B cell (primary cell): ENCODE measurements at regions not wholly inside any gene's neighbourhood (a gene's known extent, or its start where the extent isn't known, plus 50 kb on each side); places are given as distances from the start of the nearest gene placed in this dataset.

Experiments
- ATAC-seq: fragments of 200-7000 bp; cut with Tn5 transposase; one replicate; pipeline ENCODE4 v1.10.0; 2021; ENCODE audit warnings: low read depth, mild to moderate bottlenecking, moderate number of reproducible peaks, moderate library complexity
- CTCF ChIA-PET: fragments of 350-600 bp; sonication (Branson Sonifier 250); formaldehyde crosslinking; loops from one replicate; lab custom pipeline; 2021; ENCODE audit warnings: antibody characterized with exemption, inconsistent platforms; lab: Charles Lee
- POLR2A ChIA-PET: fragments of 350-600 bp; sonication (Branson Sonifier 250); formaldehyde crosslinking; loops from one replicate; lab custom pipeline; 2021; ENCODE audit warnings: antibody characterized with exemption; lab: Charles Lee
- DNase-seq: peaks from one replicate; pipeline ENCODE4 v3.0.0; 2013
- H2AFZ ChIP-seq: 2 replicates; pipeline ENCODE4 v1.6.1; 2012; ENCODE audit warnings: mild to moderate bottlenecking, low read depth, low read length; ENCODE audit not compliant: insufficient read depth, poor library complexity, severe bottlenecking
- H3K27ac ChIP-seq, 2 donors: 1 replicate in 1 of 2; 2 replicates in 1 of 2; pipeline ENCODE4 v1.5.1; 2012 to 2013; ENCODE audit warnings: low read length in 2 of 2, mild to moderate bottlenecking in 2 of 2, moderate library complexity in 1 of 2
- H3K27me3 ChIP-seq, 4 experiments: fragments of 200-600 bp in 1 of 4; sonication (generic) in 1 of 4; replicated peaks in 1 of 4; 1 replicate in 2 of 4; 2 replicates in 2 of 4; pipeline versions ENCODE4 v1.6.1 to v1.7.0; 2013 to 2016; ENCODE audit warnings: low read length in 3 of 4, mild to moderate bottlenecking in 2 of 4, mixed read lengths in 1 of 4, moderate library complexity in 1 of 4; ENCODE audit not compliant: insufficient read depth in 4 of 4, control insufficient read depth in 3 of 4; ENCODE audit errors: control extremely low read depth in 1 of 4
- H3K36me3 ChIP-seq, 2 experiments: replicated peaks in 1 of 2; 1 replicate in 1 of 2; 2 replicates in 1 of 2; pipeline versions ENCODE4 v1.6.1 to v1.7.1; 2013; ENCODE audit warnings: low read length in 1 of 2; ENCODE audit not compliant: insufficient read depth in 2 of 2, control insufficient read depth in 1 of 2; ENCODE audit errors: control extremely low read depth in 1 of 2, extremely low read depth in 1 of 2
- H3K4me1 ChIP-seq, 2 donors: fragments of 200-600 bp in 1 of 2; sonication (generic) in 1 of 2; 1 replicate in 1 of 2; 2 replicates in 1 of 2; pipeline versions ENCODE4 v1.5.1 to v1.6.1; 2013 to 2017; ENCODE audit warnings: low read length in 2 of 2; ENCODE audit not compliant: control insufficient read depth in 2 of 2, insufficient read depth in 2 of 2
- H3K4me2 ChIP-seq: replicated peaks from 2 replicates; pipeline ENCODE3; 2012; ENCODE audit warnings: mild to moderate bottlenecking, low read depth, low read length; ENCODE audit not compliant: poor library complexity, severe bottlenecking
- H3K4me3 ChIP-seq, 5 experiments: fragments of 200-600 bp in 1 of 5; sonication (generic) in 1 of 5; 1 replicate in 3 of 5; 2 replicates in 2 of 5; pipeline versions ENCODE4 v1.5.1 to v1.7.0; 2011 to 2016; ENCODE audit warnings: low read length in 4 of 5, mild to moderate bottlenecking in 4 of 5, low read depth in 2 of 5, control low read depth in 1 of 5, moderate library complexity in 1 of 5; ENCODE audit not compliant: insufficient read depth in 1 of 5; ENCODE audit errors: control extremely low read depth in 1 of 5, extremely low read depth in 1 of 5
- H3K79me2 ChIP-seq: fragments of 200-600 bp; sonication (generic); one replicate; pipeline ENCODE4 v1.6.0; 2016; ENCODE audit warnings: low read length; ENCODE audit not compliant: control insufficient read depth, insufficient read depth
- H3K9ac ChIP-seq: fragments of 200-600 bp; sonication (generic); 2 replicates; pipeline ENCODE4 v1.6.1; 2017; ENCODE audit warnings: mild to moderate bottlenecking, low read length, moderate library complexity
- H3K9me3 ChIP-seq, 3 donors: one replicate each; pipeline versions ENCODE4 v1.6.1 to v1.7.1; 2013; ENCODE audit warnings: low read length in 2 of 3; ENCODE audit not compliant: control insufficient read depth in 2 of 3, insufficient read depth in 1 of 3; ENCODE audit errors: control extremely low read depth in 1 of 3
- H4K20me1 ChIP-seq: 2 replicates; pipeline ENCODE4 v1.6.0; 2012; ENCODE audit warnings: mild to moderate bottlenecking, low read length; ENCODE audit not compliant: insufficient read depth, control insufficient read depth, poor library complexity, severe bottlenecking
- H3K27ac Mint-ChIP-seq: one replicate; pipeline ENCODE4 v1.8.0; 2021; ENCODE audit warnings: mixed read lengths
- H3K27me3 Mint-ChIP-seq: one replicate; pipeline ENCODE4 v1.8.0; 2021; ENCODE audit warnings: mixed read lengths
- H3K4me1 Mint-ChIP-seq: one replicate; pipeline ENCODE4 v1.8.0; 2021; ENCODE audit warnings: mixed read lengths
- H3K4me3 Mint-ChIP-seq: one replicate; pipeline ENCODE4 v1.8.0; 2021; ENCODE audit warnings: mixed read lengths
- H3K9me3 Mint-ChIP-seq: one replicate; pipeline ENCODE4 v1.8.0; 2022; ENCODE audit warnings: mixed read lengths; ENCODE audit not compliant: insufficient read depth
- EZH2 ChIP-seq: IDR thresholded peaks from 2 replicates; pipeline ENCODE4 v1.6.1; 2012; ENCODE audit warnings: borderline replicate concordance, low read depth, mild to moderate bottlenecking, moderate library complexity, low read length; ENCODE audit not compliant: insufficient read depth, poor library complexity, severe bottlenecking
- WGBS: methylation state at CpG from one replicate; pipeline ENCODE4 v1.1.5; 2013; ENCODE audit warnings: missing lambda C conversion rate; ENCODE audit not compliant: insufficient coverage; 5-methylcytosine and 5-hydroxymethylcytosine counted together
- intact Hi-C: fragments of 100-400 bp; cut with micrococcal nuclease; formaldehyde crosslinking; loops from one replicate; pipeline ENCODE4 v1.10.0; 2022
- TF ChIP-seq, protein P1 (sequence below): fragments of 200-600 bp; IDR thresholded peaks from one replicate; pipeline ENCODE4 v1.8.0; 2022; ENCODE audit warnings: antibody characterized with exemption, mild to moderate bottlenecking

DNA sequence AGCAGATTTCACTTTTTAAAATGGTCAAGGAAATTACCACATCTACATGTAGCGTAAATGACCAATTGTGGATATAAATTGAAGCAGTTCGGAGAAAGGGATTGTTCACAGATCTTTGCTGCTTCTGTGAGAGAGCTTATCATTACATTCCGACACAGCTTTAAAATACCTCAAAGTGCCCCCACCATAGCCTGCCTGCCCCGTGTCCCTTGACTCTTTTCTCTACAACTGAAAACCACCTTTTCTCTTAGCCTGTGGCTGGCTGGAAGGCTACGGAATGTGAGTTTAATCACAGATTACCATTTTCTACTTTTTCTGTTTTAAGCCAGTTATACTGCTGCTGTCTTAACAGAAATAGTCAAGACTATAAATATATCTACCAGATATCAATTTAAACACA lies 347.2 kb upstream of the MAP3K7 start:
- TF ChIP-seq, protein P1, sequence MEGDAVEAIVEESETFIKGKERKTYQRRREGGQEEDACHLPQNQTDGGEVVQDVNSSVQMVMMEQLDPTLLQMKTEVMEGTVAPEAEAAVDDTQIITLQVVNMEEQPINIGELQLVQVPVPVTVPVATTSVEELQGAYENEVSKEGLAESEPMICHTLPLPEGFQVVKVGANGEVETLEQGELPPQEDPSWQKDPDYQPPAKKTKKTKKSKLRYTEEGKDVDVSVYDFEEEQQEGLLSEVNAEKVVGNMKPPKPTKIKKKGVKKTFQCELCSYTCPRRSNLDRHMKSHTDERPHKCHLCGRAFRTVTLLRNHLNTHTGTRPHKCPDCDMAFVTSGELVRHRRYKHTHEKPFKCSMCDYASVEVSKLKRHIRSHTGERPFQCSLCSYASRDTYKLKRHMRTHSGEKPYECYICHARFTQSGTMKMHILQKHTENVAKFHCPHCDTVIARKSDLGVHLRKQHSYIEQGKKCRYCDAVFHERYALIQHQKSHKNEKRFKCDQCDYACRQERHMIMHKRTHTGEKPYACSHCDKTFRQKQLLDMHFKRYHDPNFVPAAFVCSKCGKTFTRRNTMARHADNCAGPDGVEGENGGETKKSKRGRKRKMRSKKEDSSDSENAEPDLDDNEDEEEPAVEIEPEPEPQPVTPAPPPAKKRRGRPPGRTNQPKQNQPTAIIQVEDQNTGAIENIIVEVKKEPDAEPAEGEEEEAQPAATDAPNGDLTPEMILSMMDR = no peak
- no peak for TF ChIP-seq EZH2
- no peaks in the 10 kb centered on the region for H3K4me1 Mint-ChIP-seq
- CTCF ChIA-PET = no interaction called here
- Histone ChIP-seq H2AFZ (no peak overlapping the region), H3K27ac (no peak overlapping the region), H3K27me3 (no peaks in the 10 kb centered on the region), H3K4me2 (no peak overlapping the region), H3K4me1 (no peaks in the 10 kb centered on the region), H3K4me3 (no peak overlapping the region), H4K20me1 (no peaks in the 10 kb centered on the region), H3K36me3 (no peaks in the 10 kb centered on the region), H3K9me3 (no peaks in the 10 kb centered on the region), H3K9ac (no peak overlapping the region), H3K79me2 (no peaks in the 10 kb centered on the region)
- no peak overlapping the region for H3K27ac Mint-ChIP-seq
- no peaks in the 10 kb centered on the region for H3K9me3 Mint-ChIP-seq
- POLR2A ChIA-PET = no interaction called here
- H3K4me3 Mint-ChIP-seq = no peak overlapping the region
- ATAC-seq (no peak), DNase-seq (no peak)
- intact Hi-C loops = no loop called here
- WGBS = no CpG with 5 or more reads among the region's 5 CpGs
- H3K27me3 Mint-ChIP-seq = peaks cover 21% of the 10 kb centered on the region

GRCh38 chr6:90932351-90932750 lies 345.5 kb upstream of the MAP3K7 start:
- H2AFZ ChIP-seq = no peak overlapping the region
- no peaks in the 10 kb centered on the region for H3K4me1 ChIP-seq
- Mint-ChIP-seq H3K4me3 (no peak overlapping the region), H3K27me3 (peaks cover 21% of the 10 kb centered on the region), H3K27ac (no peak overlapping the region), H3K9me3 (no peaks in the 10 kb centered on the region), H3K4me1 (no peaks in the 10 kb centered on the region)
- no peaks in the 10 kb centered on the region for H3K9me3 ChIP-seq
- no peak overlapping the region for H3K9ac ChIP-seq
- no CpG with 5 or more reads among the region's 1 CpG for WGBS
- no peak overlapping the region for H3K4me2 ChIP-seq
- H4K20me1 ChIP-seq = no peaks in the 10 kb centered on the region
- no peaks in the 10 kb centered on the region for H3K27me3 ChIP-seq
- H3K27ac ChIP-seq = no peak overlapping the region
- ATAC-seq (no peak), DNase-seq (no peak)
- intact Hi-C loops = no loop called here
- no peaks in the 10 kb centered on the region for H3K79me2 ChIP-seq
- ChIA-PET CTCF (no interaction called here), POLR2A (no interaction called here)
- TF ChIP-seq EZH2 = no peak
- TF ChIP-seq, protein P1 = no peak
- no peak overlapping the region for H3K4me3 ChIP-seq
- H3K36me3 ChIP-seq = no peaks in the 10 kb centered on the region
